Thyroid gland (tissue), 4 donors: ENCODE measurements at regions not wholly inside any gene's neighbourhood (a gene's known extent, or its start where the extent isn't known, plus 50 kb on each side); places are given as distances from the start of the nearest gene placed in this dataset.

ENCODE experiments used
- CTCF ChIP-seq, 6 experiments: fragments of 200-600 bp in 3 of 6; fragments of 450-650 bp in 3 of 6; sonication (generic) in 3 of 6; IDR thresholded peaks; one replicate each; pipeline ENCODE4 v1.5.1; 2016 to 2019; ENCODE audit warnings: antibody characterized with exemption in 6 of 6, mild to moderate bottlenecking in 2 of 6, inconsistent platforms in 1 of 6, moderate library complexity in 1 of 6
- POLR2A ChIP-seq, 2 donors: fragments of 450-650 bp; IDR thresholded peaks; one replicate each; pipeline ENCODE4 v1.6.1; 2017; ENCODE audit warnings: antibody characterized with exemption in 2 of 2, mild to moderate bottlenecking in 2 of 2, moderate library complexity in 1 of 2

- TF ChIP-seq CTCF (IDR thresholded peaks at IDR 0.05) (no peak), POLR2A (IDR thresholded peaks at IDR 0.05) (no peak)
Measured at GRCh38 chr20:57024849-57025248, 241.6 kb downstream of the BMP7 start.
